PC-9 (cell line): ENCODE measurements at regions not wholly inside any gene's neighbourhood (a gene's known extent, or its start where the extent isn't known, plus 50 kb on each side); places are given as distances from the start of the nearest gene placed in this dataset.

Experiments
- EZH2 ChIP-seq: fragments of 200-600 bp; sonication (generic); IDR thresholded peaks from 2 replicates; pipeline ENCODE4 v1.8.0; 2017; ENCODE audit warnings: antibody characterized with exemption, low read depth
- TF ChIP-seq, protein P1 (sequence below): fragments of 200-600 bp; sonication (generic); conservative IDR thresholded peaks from 2 replicates; pipeline ENCODE4 v1.6.1; 2017; ENCODE audit warnings: mixed run types, antibody characterized with exemption, mild to moderate bottlenecking, moderate library complexity

DNA sequence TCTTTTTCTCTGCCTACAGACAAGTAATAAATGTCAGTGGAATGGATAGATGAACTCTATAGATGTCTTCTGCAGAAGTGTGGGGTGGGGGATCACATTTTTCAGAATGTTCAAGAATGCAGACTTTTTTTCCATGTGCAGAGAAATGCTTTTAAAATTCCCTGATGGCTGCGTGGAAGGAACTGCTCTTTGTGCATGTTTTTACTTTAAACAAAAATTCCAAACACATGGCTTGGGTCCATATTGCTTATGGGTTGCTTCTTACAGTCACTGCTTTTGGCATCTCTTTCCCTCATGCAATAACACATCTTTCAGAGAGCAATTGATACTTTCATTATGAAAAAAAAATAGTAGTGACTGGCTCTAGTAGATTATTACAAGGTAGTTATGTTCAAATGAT is 1053.6 kb downstream of the NLGN4Y start:
- TF ChIP-seq, protein P1, sequence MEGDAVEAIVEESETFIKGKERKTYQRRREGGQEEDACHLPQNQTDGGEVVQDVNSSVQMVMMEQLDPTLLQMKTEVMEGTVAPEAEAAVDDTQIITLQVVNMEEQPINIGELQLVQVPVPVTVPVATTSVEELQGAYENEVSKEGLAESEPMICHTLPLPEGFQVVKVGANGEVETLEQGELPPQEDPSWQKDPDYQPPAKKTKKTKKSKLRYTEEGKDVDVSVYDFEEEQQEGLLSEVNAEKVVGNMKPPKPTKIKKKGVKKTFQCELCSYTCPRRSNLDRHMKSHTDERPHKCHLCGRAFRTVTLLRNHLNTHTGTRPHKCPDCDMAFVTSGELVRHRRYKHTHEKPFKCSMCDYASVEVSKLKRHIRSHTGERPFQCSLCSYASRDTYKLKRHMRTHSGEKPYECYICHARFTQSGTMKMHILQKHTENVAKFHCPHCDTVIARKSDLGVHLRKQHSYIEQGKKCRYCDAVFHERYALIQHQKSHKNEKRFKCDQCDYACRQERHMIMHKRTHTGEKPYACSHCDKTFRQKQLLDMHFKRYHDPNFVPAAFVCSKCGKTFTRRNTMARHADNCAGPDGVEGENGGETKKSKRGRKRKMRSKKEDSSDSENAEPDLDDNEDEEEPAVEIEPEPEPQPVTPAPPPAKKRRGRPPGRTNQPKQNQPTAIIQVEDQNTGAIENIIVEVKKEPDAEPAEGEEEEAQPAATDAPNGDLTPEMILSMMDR: no peak
- TF ChIP-seq EZH2: no peak
